K562 (cell line): ENCODE measurements at regions not wholly inside any gene's neighbourhood (a gene's known extent, or its start where the extent isn't known, plus 50 kb on each side); places are given as distances from the start of the nearest gene placed in this dataset.

Experiments used
- ADNP ChIP-seq: fragments of 200-800 bp; sonication (Bioruptor generic); IDR thresholded peaks from 2 replicates; pipeline ENCODE4 v1.6.1; 2016; ENCODE audit warnings: missing genetic modification characterization, missing compliant biosample characterization
- CREM ChIP-seq: IDR thresholded peaks from 2 replicates; pipeline ENCODE4 v1.6.1; 2014; ENCODE audit warnings: antibody characterized with exemption, low read depth
- MTA3 ChIP-seq: fragments of 450-650 bp; formaldehyde crosslinking; IDR thresholded peaks from 2 replicates; pipeline ENCODE4 v1.6.1; 2017; ENCODE audit warnings: mild to moderate bottlenecking, borderline replicate concordance
- POLR2A ChIP-seq: fragments of 450-650 bp; conservative IDR thresholded peaks from 2 replicates; pipeline ENCODE4 v1.6.1; 2016
- POLR2AphosphoS2 ChIP-seq: IDR thresholded peaks from 2 replicates; pipeline ENCODE4 v1.6.1; 2012; ENCODE audit warnings: low read length, improper control_type of control experiment
- TF ChIP-seq, protein P1 (sequence below): fragments of 450-650 bp; IDR thresholded peaks from 2 replicates; pipeline ENCODE4 v1.7.0; 2016; ENCODE audit warnings: borderline replicate concordance
- TF ChIP-seq, protein P2 (sequence below), 2 experiments: fragments of 450-650 bp; formaldehyde crosslinking in 1 of 2; IDR thresholded peaks; 2 replicates each; pipeline versions ENCODE4 v1.4.0 to v1.6.1; 2014 to 2020; ENCODE audit warnings: mild to moderate bottlenecking in 2 of 2, borderline replicate concordance in 1 of 2, low read depth in 1 of 2
- TF ChIP-seq, protein P3 (sequence below): sonication (generic); formaldehyde crosslinking; IDR thresholded peaks from 2 replicates; pipeline ENCODE4 v1.8.0; 2022; ENCODE audit warnings: missing genetic modification reagents, mild to moderate bottlenecking, borderline replicate concordance
- TF ChIP-seq, protein P4 (sequence below): IDR thresholded peaks from 2 replicates; pipeline ENCODE4 v1.6.1; 2016; ENCODE audit warnings: missing genetic modification characterization, missing compliant biosample characterization

DNA sequence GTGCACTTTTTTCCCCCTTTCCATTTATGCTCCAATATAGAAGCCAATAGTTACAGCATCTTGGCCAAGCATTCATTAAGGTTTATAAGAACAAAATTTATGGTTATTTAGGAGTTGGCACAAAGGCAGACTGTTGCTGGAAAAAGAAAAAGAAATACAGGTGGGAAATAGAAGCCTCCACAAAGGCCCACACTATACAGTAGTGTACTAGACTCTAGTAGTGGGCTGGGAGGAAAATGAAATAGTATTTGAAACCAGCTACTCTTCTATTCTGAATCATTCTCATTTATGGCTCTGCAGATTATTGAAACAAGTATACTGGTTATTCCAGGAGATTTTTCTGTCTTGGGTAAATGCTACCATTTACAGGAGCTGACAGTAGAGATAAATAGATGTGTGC is 80.9 kb upstream of the CDK6 start:
- TF ChIP-seq, protein P1, sequence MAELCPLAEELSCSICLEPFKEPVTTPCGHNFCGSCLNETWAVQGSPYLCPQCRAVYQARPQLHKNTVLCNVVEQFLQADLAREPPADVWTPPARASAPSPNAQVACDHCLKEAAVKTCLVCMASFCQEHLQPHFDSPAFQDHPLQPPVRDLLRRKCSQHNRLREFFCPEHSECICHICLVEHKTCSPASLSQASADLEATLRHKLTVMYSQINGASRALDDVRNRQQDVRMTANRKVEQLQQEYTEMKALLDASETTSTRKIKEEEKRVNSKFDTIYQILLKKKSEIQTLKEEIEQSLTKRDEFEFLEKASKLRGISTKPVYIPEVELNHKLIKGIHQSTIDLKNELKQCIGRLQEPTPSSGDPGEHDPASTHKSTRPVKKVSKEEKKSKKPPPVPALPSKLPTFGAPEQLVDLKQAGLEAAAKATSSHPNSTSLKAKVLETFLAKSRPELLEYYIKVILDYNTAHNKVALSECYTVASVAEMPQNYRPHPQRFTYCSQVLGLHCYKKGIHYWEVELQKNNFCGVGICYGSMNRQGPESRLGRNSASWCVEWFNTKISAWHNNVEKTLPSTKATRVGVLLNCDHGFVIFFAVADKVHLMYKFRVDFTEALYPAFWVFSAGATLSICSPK = no peak
- TF ChIP-seq CREM (no peak), POLR2AphosphoS2 (no peak), ADNP (tag) (no peak), POLR2A (no peak), MTA3 (no peak)
- TF ChIP-seq, protein P2, sequence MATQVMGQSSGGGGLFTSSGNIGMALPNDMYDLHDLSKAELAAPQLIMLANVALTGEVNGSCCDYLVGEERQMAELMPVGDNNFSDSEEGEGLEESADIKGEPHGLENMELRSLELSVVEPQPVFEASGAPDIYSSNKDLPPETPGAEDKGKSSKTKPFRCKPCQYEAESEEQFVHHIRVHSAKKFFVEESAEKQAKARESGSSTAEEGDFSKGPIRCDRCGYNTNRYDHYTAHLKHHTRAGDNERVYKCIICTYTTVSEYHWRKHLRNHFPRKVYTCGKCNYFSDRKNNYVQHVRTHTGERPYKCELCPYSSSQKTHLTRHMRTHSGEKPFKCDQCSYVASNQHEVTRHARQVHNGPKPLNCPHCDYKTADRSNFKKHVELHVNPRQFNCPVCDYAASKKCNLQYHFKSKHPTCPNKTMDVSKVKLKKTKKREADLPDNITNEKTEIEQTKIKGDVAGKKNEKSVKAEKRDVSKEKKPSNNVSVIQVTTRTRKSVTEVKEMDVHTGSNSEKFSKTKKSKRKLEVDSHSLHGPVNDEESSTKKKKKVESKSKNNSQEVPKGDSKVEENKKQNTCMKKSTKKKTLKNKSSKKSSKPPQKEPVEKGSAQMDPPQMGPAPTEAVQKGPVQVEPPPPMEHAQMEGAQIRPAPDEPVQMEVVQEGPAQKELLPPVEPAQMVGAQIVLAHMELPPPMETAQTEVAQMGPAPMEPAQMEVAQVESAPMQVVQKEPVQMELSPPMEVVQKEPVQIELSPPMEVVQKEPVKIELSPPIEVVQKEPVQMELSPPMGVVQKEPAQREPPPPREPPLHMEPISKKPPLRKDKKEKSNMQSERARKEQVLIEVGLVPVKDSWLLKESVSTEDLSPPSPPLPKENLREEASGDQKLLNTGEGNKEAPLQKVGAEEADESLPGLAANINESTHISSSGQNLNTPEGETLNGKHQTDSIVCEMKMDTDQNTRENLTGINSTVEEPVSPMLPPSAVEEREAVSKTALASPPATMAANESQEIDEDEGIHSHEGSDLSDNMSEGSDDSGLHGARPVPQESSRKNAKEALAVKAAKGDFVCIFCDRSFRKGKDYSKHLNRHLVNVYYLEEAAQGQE (IDR thresholded peaks at IDR 0.05; ENCODE audit: borderline replicate concordance) = no peak
- TF ChIP-seq, protein P2 (CRISPR knock-in tag; IDR thresholded peaks at IDR 0.05; ENCODE audit: low read depth) = no peak
- TF ChIP-seq, protein P3, sequence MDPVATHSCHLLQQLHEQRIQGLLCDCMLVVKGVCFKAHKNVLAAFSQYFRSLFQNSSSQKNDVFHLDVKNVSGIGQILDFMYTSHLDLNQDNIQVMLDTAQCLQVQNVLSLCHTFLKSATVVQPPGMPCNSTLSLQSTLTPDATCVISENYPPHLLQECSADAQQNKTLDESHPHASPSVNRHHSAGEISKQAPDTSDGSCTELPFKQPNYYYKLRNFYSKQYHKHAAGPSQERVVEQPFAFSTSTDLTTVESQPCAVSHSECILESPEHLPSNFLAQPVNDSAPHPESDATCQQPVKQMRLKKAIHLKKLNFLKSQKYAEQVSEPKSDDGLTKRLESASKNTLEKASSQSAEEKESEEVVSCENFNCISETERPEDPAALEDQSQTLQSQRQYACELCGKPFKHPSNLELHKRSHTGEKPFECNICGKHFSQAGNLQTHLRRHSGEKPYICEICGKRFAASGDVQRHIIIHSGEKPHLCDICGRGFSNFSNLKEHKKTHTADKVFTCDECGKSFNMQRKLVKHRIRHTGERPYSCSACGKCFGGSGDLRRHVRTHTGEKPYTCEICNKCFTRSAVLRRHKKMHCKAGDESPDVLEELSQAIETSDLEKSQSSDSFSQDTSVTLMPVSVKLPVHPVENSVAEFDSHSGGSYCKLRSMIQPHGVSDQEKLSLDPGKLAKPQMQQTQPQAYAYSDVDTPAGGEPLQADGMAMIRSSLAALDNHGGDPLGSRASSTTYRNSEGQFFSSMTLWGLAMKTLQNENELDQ (CRISPR knock-in tag) = no peak
- TF ChIP-seq, protein P4, sequence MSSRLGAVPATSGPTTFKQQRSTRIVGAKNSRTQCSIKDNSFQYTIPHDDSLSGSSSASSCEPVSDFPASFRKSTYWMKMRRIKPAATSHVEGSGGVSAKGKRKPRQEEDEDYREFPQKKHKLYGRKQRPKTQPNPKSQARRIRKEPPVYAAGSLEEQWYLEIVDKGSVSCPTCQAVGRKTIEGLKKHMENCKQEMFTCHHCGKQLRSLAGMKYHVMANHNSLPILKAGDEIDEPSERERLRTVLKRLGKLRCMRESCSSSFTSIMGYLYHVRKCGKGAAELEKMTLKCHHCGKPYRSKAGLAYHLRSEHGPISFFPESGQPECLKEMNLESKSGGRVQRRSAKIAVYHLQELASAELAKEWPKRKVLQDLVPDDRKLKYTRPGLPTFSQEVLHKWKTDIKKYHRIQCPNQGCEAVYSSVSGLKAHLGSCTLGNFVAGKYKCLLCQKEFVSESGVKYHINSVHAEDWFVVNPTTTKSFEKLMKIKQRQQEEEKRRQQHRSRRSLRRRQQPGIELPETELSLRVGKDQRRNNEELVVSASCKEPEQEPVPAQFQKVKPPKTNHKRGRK = no peak
